Activated CD8-positive, alpha-beta memory T cell treated with anti-CD3 and anti-CD28 coated beads, Interleukin-2, amount 10 ng/mL, durations not matched to agents 7 days and 5 days (primary cell): ENCODE measurements at regions not wholly inside any gene's neighbourhood (a gene's known extent, or its start where the extent isn't known, plus 50 kb on each side); places are given as distances from the start of the nearest gene placed in this dataset.

Source experiments
- ATAC-seq: fragments of 150-1000 bp; cut with Tn5 transposase; one replicate; pipeline ENCODE4 v1.10.0; 2021; ENCODE audit warnings: moderate library complexity
- CTCF ChIA-PET: fragments of 350-600 bp; sonication (Branson Sonifier 250); formaldehyde crosslinking; loops from one replicate; lab custom pipeline; 2021; ENCODE audit warnings: antibody characterized with exemption; lab: Charles Lee
- DNase-seq: peaks from one replicate; pipeline ENCODE4 v3.0.0-alpha.2; 2020
- H3K27ac Mint-ChIP-seq: one replicate; pipeline ENCODE4 v1.8.0; 2021; ENCODE audit warnings: mild to moderate bottlenecking, mixed read lengths
- H3K27me3 Mint-ChIP-seq: one replicate; pipeline ENCODE4 v1.8.0; 2021; ENCODE audit warnings: mixed read lengths
- H3K36me3 Mint-ChIP-seq: one replicate; pipeline ENCODE4 v1.8.0; 2021; ENCODE audit warnings: mild to moderate bottlenecking, mixed read lengths
- H3K4me1 Mint-ChIP-seq: one replicate; pipeline ENCODE4 v1.8.0; 2021; ENCODE audit warnings: mixed read lengths
- H3K4me3 Mint-ChIP-seq: one replicate; pipeline ENCODE4 v1.8.0; 2021; ENCODE audit warnings: mild to moderate bottlenecking, moderate library complexity, mixed read lengths
- H3K9me3 Mint-ChIP-seq: one replicate; pipeline ENCODE4 v1.8.0; 2022; ENCODE audit warnings: low read depth, mixed read lengths

DNA sequence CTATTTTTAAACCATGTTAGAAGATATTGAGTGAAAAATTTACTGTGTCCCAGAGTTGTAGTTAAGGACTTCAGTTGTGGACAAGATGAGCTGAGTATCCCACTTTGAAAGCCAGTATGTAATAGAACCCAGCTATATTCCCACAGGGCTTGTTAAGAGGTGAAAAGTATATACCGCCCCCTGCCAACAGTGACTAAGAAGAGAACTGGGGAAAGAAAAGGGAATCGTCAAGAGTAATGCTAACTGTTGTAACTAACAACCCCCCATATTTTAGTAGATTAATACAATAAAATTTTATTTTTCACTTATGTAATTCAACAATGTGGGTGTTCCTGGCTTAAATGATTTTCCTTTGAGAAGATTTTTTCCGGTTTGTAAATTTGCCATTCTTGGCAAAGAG lies 250.4 kb upstream of the GIMD1 start:
- Mint-ChIP-seq H3K27ac (no peak overlapping the region), H3K4me1 (no peaks in the 10 kb centered on the region), H3K4me3 (no peak overlapping the region), H3K27me3 (no peaks in the 10 kb centered on the region), H3K9me3 (no peaks in the 10 kb centered on the region), H3K36me3 (no peaks in the 10 kb centered on the region)
- CTCF ChIA-PET, result no interaction called here
- ATAC-seq (no peak), DNase-seq (no peak)

DNA sequence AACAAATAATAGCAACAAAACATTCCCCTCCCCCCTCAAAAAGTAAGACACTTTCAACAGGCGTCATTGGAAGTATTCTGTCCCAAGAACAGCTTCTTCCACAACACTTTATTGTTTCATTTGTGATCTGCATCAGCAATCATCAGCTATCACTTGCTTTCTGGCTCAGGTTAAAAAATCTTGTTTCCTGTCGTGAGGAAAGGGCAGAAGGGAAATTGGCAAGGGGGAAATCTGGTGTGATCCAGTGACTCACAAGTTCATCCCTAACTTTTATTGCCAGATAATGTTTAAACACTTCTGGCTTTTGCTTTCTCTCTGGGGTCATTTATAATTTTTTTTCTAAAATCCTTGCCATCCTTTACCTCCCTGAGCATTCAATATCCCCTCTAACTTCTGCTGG lies 247.4 kb upstream of the GIMD1 start:
- no peak overlapping the region for H3K4me3 Mint-ChIP-seq
- H3K27ac Mint-ChIP-seq, result no peak overlapping the region
- DNase-seq (no peak), ATAC-seq (no peak)
- H3K27me3 Mint-ChIP-seq, result no peaks in the 10 kb centered on the region
- peaks cover 5% of the 10 kb centered on the region for H3K9me3 Mint-ChIP-seq
- no peaks in the 10 kb centered on the region for H3K36me3 Mint-ChIP-seq
- CTCF ChIA-PET, result no interaction called here
- H3K4me1 Mint-ChIP-seq, result no peaks in the 10 kb centered on the region

DNA sequence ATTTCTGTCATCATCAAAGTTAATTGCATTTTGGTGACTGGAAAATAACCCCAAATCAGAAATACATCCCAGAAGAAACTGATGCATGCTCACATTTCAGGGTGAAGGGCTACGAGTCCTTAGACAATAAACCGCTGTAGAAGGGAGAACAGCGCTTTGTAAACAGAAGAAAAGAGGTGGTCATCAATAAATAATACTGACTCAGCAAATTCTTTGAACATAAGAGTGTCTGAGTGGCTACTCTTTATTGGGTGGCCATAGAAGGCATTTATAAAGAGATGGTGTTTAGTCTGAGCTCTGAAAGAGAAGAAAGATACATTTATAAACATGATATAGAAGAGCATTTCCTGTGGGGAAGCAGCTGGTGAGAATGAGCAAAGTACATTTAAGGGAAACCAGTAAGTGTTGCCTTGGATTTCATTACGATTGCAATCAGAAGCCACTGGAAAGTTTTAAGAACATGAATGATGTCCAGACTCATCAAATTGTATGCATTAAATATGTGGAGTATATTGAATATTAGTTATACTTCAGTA lies 246.9 kb upstream of the GIMD1 start:
- ATAC-seq, result no peak
- DNase-seq, result no peak
- no peak overlapping the region for H3K27ac Mint-ChIP-seq
- no peaks in the 10 kb centered on the region for H3K36me3 Mint-ChIP-seq
- H3K4me1 Mint-ChIP-seq, result no peaks in the 10 kb centered on the region
- H3K27me3 Mint-ChIP-seq, result no peaks in the 10 kb centered on the region
- H3K4me3 Mint-ChIP-seq, result no peak overlapping the region
- CTCF ChIA-PET, result no interaction called here
- H3K9me3 Mint-ChIP-seq, result peaks cover 5% of the 10 kb centered on the region

DNA sequence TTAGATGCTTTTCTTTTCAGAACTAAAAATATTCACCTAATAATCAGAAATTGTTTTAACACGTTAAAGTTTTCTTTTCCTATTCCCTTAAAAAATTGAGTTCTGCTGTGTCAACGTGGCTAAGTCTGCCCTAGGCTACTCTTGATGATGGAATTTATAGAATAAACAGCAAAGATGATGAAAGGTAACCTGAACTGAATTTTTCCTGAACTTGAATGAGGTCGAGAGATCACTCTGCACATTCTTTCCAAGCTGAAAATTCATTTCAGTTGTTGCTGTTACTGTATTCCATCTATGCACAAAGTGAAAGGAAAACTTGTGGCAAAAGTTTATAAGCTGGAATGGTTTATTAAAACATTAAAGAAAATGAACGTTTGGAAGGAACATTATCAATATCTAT lies 245.9 kb upstream of the GIMD1 start:
- CTCF ChIA-PET, result no interaction called here
- Mint-ChIP-seq H3K4me1 (no peaks in the 10 kb centered on the region), H3K27ac (no peak overlapping the region), H3K4me3 (no peak overlapping the region), H3K27me3 (no peaks in the 10 kb centered on the region), H3K9me3 (peaks cover 6% of the 10 kb centered on the region), H3K36me3 (no peaks in the 10 kb centered on the region)
- no peak for DNase-seq
- no peak for ATAC-seq

DNA sequence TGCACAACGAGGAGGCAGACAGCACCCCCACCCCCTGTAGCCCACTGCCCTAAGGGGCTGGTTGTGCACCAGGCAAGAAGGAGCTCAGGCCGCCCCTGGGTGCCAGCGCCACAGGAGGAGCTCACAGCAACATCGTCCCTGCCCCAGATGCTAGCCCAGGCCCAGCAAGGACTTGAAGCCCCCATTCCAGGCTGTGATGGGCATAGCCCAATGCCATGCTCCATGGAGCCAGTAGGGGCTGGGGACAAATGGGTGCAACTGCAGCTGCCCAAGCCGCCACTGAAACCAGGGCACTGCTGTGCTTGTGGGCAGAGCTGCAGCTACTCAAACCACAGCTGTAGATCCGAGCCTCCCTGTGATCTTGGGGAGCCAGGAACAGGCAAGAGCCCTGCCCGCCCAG lies 241.3 kb upstream of the GIMD1 start:
- no peaks in the 10 kb centered on the region for H3K4me1 Mint-ChIP-seq
- no peak overlapping the region for H3K27ac Mint-ChIP-seq
- no peak overlapping the region for H3K4me3 Mint-ChIP-seq
- H3K9me3 Mint-ChIP-seq, result peaks cover 9% of the 10 kb centered on the region
- no peak for DNase-seq
- CTCF ChIA-PET, result no interaction called here
- no peaks in the 10 kb centered on the region for H3K36me3 Mint-ChIP-seq
- no peaks in the 10 kb centered on the region for H3K27me3 Mint-ChIP-seq
- no peak for ATAC-seq

DNA sequence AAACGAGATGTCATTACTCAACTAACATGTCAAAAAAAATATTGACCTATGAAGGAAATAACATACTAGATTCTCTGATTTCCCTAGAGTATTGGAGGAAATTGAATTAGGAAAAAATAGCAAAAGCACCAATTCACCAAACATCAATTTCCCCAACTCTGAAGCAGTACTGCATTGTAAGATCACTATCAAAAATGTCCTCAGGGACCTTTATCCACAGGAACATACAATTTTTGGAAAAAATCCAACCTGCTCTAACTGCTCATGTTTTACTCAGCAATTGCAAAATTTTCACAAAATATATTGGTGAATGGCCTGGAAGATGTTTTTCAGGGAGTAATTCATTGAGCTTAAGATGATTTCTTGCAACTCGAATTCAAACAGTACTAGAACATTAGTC lies 239.0 kb upstream of the GIMD1 start:
- Mint-ChIP-seq H3K27ac (no peak overlapping the region), H3K4me3 (no peak overlapping the region), H3K4me1 (no peaks in the 10 kb centered on the region), H3K36me3 (no peaks in the 10 kb centered on the region), H3K9me3 (peaks cover 9% of the 10 kb centered on the region), H3K27me3 (no peaks in the 10 kb centered on the region)
- CTCF ChIA-PET, result no interaction called here
- DNase-seq (no peak), ATAC-seq (no peak)

DNA sequence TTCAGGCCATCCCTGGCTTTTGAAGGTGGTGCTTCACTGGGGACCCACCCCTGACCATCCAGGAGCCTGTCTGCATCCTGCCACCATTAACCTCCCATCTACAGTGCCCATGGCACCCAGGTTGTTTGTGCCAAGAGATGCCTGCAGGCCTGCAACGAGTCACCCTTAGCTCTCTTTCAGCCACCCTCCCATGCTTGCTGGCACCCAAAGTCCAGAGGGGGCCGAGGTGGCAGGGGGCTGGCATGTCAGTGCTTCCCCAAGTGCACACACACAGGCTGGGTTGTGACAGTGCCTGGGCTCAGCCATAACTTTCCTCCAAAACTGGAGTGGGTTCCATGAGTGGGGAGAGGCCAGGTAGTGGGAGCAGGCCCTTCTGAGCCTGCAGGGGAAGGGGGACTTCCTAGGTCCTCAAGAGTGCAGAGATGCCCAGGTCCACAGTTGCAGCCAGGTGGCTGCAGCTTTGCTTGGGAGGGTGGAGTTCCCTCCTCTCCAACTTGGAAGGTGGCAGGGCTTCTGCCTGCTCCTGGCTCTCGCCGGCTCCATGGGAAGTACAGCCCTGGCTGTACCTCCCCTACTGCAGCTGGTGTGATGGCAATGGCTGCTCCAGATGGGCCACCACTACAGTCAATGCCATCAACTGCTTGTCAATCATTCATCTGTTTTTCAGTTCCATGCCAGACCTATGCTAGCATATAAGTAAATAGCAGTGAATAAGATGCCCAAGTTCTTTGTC lies 235.9 kb upstream of the GIMD1 start:
- Mint-ChIP-seq H3K4me3 (no peak overlapping the region), H3K27ac (no peak overlapping the region), H3K27me3 (no peaks in the 10 kb centered on the region), H3K36me3 (no peaks in the 10 kb centered on the region), H3K4me1 (no peaks in the 10 kb centered on the region), H3K9me3 (peaks cover 3% of the 10 kb centered on the region)
- CTCF ChIA-PET, result no interaction called here
- ATAC-seq (no peak), DNase-seq (no peak)

DNA sequence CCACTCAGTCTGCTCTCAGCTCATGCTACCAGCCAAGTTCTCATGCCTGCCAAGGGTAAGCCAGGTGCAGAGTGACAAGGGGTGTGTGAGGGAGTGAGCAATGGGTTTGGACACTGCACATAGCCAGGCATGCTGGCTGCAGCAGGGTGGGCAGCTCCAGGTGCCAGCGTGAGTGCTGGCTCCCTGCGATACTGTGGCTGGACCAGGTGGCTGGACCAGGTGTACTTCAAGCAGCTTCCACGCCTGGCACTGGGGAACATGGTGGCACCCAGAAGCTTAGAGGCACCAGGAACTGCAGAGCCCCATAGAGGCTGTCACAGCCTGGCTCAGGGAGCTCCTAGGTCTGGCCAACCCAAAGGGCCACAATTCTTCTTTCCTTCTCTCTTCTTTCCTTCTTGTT lies 234.9 kb upstream of the GIMD1 start:
- H3K9me3 Mint-ChIP-seq, result no peaks in the 10 kb centered on the region
- no peak overlapping the region for H3K27ac Mint-ChIP-seq
- no peaks in the 10 kb centered on the region for H3K4me1 Mint-ChIP-seq
- H3K27me3 Mint-ChIP-seq, result no peaks in the 10 kb centered on the region
- no peak overlapping the region for H3K4me3 Mint-ChIP-seq
- CTCF ChIA-PET, result no interaction called here
- no peaks in the 10 kb centered on the region for H3K36me3 Mint-ChIP-seq
- ATAC-seq (no peak), DNase-seq (no peak)

DNA sequence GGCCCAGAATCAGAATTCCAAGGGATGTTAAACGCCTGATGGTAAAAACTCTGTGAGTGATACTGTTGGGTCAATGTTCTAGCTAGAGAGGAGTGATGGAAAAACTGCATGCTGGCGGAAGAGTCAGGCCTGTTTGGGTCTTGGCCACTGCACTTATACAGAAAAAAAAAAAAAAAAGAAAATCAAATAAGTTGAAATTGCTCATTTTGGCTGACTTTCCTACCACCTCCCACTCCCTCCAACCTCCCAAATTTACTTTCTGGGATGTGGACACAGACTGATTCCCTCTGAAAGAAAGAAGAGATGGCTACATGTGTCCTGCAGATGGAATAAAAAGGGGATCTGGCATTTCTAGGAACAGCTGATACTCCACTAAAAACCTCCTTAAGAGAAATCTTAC lies 234.1 kb upstream of the GIMD1 start:
- no peak overlapping the region for H3K4me3 Mint-ChIP-seq
- no peaks in the 10 kb centered on the region for H3K4me1 Mint-ChIP-seq
- CTCF ChIA-PET, result no interaction called here
- DNase-seq (no peak), ATAC-seq (no peak)
- H3K27ac Mint-ChIP-seq, result no peak overlapping the region
- H3K9me3 Mint-ChIP-seq, result no peaks in the 10 kb centered on the region
- no peaks in the 10 kb centered on the region for H3K27me3 Mint-ChIP-seq
- H3K36me3 Mint-ChIP-seq, result no peaks in the 10 kb centered on the region

DNA sequence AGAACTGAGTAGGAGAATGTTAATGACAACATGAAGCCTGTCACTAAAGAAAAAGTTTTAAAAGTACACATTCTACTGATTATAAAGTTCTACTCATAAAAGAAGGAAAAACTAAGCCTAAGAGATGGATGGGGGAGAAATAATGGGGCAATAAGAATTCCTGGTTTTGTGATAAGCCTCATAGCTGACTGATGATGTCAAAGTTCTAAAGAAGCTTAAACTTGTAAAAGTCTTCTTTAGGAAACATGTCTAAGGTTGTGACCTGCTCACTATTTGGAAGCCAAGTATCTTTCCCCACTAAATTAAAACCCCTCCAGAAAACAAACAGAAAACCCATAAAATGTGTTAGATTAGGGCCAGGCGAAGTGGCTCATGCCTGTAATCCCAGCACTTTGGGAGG lies 232.9 kb upstream of the GIMD1 start:
- Mint-ChIP-seq H3K9me3 (no peaks in the 10 kb centered on the region), H3K36me3 (no peaks in the 10 kb centered on the region), H3K27me3 (no peaks in the 10 kb centered on the region), H3K4me1 (no peaks in the 10 kb centered on the region), H3K27ac (no peak overlapping the region), H3K4me3 (no peak overlapping the region)
- CTCF ChIA-PET, result no interaction called here
- DNase-seq (no peak), ATAC-seq (no peak)

DNA sequence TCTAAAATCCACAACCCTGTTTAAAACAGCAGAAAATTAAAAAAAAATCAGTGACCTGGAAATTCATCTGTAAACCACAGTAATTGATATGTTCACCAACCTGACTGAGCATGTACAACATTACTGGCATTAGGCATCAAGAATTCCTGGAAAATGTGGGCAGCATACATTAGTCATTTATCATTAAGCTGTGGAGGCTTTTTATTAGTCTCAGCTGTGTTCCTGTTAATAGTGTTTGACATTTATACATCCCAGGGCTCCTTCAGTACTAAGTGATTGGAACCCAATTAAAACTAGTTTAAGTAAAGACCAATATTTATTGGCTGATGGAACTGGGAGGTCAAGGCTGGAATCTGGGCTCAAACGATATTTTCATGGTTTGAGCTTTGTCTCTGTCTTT lies 227.3 kb upstream of the GIMD1 start:
- H3K27me3 Mint-ChIP-seq, result no peaks in the 10 kb centered on the region
- CTCF ChIA-PET, result no interaction called here
- no peak overlapping the region for H3K27ac Mint-ChIP-seq
- H3K36me3 Mint-ChIP-seq, result no peaks in the 10 kb centered on the region
- H3K4me1 Mint-ChIP-seq, result no peaks in the 10 kb centered on the region
- DNase-seq, result no peak
- H3K9me3 Mint-ChIP-seq, result peaks cover 2% of the 10 kb centered on the region
- no peak for ATAC-seq
- H3K4me3 Mint-ChIP-seq, result no peak overlapping the region

DNA sequence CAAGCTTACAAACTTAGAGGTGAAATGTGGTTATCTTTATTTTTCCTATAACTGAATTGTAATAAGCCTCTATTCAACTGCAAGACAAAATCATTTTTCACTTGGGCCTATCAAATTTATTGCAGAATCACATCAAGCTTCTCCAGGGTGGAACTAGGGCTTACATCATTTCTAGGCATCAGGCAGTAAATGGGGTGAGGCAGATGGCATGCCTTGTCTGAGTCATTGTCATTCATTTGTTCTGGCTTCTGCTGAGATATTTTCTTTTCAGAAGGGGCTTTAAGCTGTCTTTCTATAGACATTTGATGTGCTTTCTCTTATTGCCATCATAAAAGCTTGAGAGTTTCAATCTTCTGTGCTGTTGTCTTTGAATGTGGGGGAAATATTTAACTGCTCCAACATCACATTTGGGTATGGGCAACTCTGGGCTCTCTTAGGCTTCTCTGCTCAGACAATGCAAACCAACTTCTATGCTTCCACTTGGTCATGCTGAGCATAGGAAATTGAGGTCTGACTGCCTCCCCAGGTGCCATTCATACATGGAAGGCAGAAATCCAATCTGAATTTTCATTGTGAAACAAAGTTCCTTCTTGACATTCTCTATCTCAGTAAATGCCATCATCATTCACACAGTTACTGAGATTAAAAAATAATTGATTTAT lies 225.8 kb upstream of the GIMD1 start:
- H3K27me3 Mint-ChIP-seq, result no peaks in the 10 kb centered on the region
- no peak overlapping the region for H3K27ac Mint-ChIP-seq
- H3K36me3 Mint-ChIP-seq, result no peaks in the 10 kb centered on the region
- no peak overlapping the region for H3K4me3 Mint-ChIP-seq
- ATAC-seq, result no peak
- H3K9me3 Mint-ChIP-seq, result peaks cover 2% of the 10 kb centered on the region
- H3K4me1 Mint-ChIP-seq, result no peaks in the 10 kb centered on the region
- CTCF ChIA-PET, result no interaction called here
- no peak for DNase-seq

DNA sequence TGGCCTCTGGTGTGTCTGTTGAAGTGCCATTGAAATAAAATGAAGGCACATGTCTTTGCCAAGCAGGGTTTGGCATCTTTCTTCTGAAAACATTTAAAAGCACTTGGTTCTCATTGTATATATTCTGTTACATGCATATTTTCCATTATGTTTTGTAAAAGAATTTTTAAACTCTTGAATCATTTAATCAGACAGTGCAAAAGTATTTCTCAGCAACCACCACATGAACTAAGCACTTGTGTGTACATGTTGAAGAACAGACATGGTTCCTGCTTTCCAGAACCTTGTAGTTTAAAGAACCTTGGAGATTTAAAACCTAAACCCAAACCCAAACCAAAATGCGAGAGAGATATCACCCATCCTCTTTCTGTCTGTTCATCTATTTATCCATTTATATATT lies 220.3 kb upstream of the GIMD1 start:
- H3K27ac Mint-ChIP-seq, result no peak overlapping the region
- no peaks in the 10 kb centered on the region for H3K9me3 Mint-ChIP-seq
- ATAC-seq (no peak), DNase-seq (no peak)
- no peak overlapping the region for H3K4me3 Mint-ChIP-seq
- CTCF ChIA-PET, result no interaction called here
- H3K4me1 Mint-ChIP-seq, result no peaks in the 10 kb centered on the region
- H3K27me3 Mint-ChIP-seq, result no peaks in the 10 kb centered on the region
- no peaks in the 10 kb centered on the region for H3K36me3 Mint-ChIP-seq

DNA sequence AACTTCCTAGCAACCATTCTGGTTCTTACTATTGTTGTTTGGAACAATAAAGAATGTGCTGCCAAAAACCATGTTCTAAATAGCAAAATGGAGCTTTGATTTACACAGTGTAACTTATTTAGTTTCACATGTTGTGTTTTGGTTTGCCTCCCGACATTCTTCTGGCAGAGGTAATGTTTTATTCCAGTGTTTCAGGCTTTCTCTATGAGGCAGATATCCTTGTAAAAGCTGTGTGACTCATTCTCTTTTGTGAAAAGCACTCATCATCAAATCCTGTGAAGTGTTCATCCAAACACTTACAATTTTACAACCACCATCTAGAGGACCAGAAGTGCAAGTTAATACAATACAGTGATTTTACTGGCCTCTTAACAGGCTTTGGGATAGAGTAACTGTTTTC lies 219.0 kb upstream of the GIMD1 start:
- Mint-ChIP-seq H3K27ac (no peak overlapping the region), H3K4me3 (no peak overlapping the region), H3K27me3 (no peaks in the 10 kb centered on the region), H3K4me1 (no peaks in the 10 kb centered on the region), H3K36me3 (no peaks in the 10 kb centered on the region), H3K9me3 (no peaks in the 10 kb centered on the region)
- DNase-seq, result no peak
- ATAC-seq, result no peak
- CTCF ChIA-PET, result no interaction called here
